GM19035 (cell line): ENCODE measurements at regions not wholly inside any gene's neighbourhood (a gene's known extent, or its start where the extent isn't known, plus 50 kb on each side); places are given as distances from the start of the nearest gene placed in this dataset.

ENCODE experiments used
- ATAC-seq: cut with Tn5 transposase; IDR thresholded peaks from one replicate; pipeline ENCODE4 v1.9.1; 2021; ENCODE audit not compliant: unreplicated experiment

DNA sequence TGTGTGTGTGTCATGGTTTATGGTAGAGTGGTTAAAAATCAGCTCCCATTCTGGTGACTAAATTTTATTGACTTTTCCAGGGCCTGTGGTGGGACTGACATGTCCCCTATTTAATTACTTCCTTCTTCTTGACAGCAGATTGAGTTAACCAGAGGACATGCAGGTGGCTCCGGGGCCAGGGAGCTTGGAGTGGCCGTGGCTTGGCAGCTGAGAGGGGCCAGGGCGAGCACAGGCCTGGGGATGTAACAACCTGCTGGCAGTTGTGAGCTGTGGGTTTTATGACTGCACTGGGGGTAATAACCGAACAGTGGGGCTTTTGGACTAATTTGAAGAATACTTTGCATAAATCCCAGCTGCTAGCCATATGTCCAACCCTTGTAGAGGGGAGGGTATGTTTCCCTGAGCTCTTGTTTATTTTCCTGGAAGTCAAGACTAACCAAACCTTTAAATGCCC is 186.0 kb downstream of the MID1IP1 start:
- no peak for ATAC-seq

DNA sequence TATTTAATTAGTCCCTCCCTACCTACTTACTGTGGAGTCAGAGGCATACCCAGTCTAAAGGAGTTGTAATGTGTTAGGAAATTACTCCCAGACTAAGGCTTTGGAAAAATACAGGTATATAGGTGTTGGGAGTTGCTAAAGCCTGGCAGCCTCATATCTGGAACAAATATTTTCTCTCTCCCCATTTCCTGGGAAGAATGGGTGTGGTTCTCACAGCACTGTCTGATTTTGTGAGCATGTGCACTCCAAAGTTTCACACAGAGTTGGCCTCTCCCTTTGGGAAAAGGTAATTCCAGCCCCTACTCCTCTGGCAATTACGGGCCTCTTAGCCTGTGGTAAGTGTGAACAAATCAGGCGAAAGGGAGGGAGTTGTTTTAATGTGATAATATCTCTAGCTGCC is 187.0 kb downstream of the MID1IP1 start:
- no peak for ATAC-seq

GRCh38 chrX:38989076-38989475 is 187.8 kb downstream of the MID1IP1 start:
- no peak for ATAC-seq

DNA sequence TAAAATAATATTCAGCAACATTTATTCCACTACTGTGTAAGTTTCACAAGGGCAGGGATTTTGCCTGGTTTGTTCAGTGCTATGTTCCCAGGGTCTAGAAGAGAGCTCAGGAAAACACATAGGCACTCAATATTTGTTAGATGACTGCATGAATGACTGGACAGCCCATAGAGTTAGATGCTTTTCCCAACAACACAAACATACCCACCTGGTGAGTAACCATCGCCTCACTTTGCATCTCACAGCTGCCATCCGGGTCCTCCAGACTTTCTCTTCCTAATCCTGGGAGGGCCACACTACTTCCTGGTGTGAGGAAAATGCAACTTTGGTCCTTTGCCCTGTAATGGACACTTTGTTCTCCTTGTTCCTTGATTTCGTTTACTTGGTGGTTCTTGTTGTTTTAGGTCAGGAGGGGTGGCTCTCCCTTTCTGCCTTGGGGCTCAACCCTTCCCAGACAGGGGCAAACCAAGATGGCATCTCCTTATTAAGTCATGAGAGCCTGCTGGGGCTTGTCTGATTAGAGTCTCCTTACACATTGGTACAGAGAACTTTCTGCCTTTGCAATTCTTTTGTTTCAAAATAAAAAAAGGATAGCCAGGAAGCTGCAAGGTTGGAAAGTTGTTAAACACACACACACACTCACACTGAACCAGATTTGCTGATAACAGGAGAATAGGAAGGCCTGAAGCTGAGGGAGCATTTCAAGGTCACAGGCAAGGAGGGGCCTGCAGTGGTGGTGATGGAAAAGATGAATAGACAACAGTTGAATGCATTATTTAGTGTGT is 190.6 kb downstream of the MID1IP1 start:
- no peak for ATAC-seq

DNA sequence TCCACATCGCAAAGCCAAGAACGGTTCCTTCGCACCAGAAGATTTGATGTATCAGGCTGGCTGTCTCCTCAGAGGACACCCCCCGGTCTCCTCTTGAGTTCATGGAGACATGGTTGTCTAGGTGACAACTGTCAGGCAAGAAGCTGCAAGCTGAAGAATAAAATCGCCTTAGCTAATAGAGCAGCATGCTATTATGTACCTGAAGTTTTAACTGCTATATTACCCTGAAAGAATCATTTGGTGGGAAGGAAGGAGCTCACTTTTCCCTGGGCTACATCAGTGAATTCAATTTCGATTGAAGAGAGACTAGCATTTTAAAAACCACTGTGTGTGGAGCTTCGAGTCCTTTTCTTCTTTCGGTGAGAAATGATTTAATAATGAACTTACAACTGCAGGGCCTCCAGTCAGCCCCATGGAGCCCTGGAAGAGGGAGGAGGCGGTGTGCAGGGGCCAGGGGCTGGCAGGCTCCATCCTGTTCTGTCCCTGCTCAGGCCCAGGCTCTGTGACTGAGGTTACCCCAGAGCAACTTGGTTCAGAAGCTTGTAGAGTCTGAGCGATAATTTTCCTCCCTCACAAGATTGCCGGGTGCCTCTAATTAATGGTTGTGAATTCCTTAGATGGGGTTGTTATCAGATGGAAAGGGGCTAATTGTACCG is 191.3 kb downstream of the MID1IP1 start:
- ATAC-seq: no peak

DNA sequence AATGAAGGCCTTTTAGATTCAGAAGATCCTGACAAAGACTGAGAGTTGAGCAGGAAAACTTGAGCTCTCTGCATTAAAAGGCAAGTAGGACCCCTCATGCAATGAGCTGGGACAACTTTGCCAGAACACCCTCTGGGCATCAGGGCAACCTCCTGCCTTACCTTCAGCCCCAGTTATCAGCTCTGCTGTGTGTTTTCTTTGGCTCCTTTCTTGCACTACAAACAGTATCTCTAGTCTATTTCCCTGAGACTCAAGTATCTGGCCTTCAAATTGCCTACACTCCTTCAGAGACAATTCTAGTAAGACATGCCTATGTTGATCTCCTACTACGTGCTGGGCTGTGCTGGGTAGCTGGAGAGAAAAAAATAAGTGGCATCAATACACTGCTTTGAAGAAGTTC is 192.2 kb downstream of the MID1IP1 start:
- ATAC-seq: no peak

DNA sequence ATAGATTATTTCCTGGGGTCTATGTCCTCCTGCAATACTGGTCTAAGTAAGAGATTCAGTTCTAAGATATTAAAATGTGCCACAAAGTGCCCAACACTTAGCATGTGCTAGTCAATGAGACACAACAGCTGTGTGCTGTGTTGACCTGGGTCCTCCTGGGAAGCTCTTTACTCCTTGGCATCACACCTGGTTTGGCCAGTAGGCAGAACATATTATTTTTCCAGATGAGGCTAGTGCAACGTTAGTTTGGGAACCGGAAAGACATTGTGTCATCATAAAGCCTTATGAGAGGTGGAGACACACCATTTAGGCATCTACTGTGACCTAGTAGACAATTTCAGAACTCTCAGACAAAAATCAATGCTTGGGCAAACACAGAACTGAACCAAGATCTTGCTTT is 197.8 kb downstream of the MID1IP1 start:
- ATAC-seq: no peak

GRCh38 chrX:38999967-39000745 is 198.9 kb downstream of the MID1IP1 start:
- ATAC-seq: no peak

- no peak for ATAC-seq
Observed at GRCh38 chrX:39000802-39001201, 199.5 kb downstream of the MID1IP1 start.

- ATAC-seq: no peak
Observed at GRCh38 chrX:39002466-39002865, 201.2 kb downstream of the MID1IP1 start.

DNA sequence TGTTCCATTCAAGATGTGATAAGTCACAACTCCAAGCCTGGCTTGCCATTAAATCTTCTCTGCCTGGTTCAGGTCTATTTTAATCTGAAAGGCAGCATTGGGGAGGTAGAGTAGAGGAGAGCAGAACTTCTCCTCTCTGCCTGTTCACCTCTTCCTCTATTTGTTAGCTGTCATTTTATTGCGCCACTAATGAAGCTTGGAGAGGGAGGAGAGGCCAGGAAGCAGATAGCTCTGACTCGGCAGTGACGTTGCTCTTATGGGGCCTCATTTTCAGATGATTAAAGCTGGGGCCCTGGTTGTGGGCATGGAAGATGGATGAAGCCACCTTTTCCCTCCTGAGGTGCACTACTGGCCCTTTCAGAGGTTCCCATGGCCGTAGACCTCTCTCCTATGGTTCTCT is 207.3 kb downstream of the MID1IP1 start:
- no peak for ATAC-seq

DNA sequence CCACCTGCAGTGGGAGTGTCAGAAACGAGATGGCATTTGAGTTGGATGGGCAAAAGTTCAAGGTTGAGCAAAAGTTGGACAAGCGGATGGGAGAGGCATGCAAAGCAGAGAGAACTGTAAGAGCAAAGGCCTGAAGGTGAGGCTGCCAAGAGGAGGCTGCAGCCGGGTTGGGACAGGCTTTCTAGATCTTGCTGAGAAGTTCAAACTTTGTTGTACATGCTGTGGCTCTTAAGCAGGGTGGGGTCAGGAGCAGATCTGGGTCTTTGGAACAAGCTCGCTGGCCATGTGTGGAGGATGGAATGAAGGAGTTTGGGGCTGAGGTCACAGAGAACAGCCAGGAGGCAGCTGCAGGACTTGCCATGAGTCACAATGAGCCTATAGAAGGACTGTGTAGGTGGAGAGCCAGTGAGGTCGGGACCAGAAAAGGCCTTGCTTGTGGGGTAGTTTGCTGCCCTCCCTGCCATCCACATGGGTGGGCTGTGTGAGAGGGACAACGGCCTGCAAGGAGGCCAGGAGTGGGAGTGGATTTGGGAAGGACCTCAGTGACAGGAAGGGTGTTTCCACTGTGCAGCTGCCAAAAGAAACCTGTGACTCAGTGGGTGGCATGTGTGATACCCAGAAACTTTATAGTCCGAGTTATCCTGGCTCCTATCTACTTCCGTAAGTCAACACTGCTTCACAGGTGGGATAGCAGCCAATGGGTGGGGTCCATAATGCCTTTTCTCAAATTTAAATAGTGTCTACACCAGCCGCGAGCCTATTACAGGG is 210.4 kb downstream of the MID1IP1 start:
- no peak for ATAC-seq

DNA sequence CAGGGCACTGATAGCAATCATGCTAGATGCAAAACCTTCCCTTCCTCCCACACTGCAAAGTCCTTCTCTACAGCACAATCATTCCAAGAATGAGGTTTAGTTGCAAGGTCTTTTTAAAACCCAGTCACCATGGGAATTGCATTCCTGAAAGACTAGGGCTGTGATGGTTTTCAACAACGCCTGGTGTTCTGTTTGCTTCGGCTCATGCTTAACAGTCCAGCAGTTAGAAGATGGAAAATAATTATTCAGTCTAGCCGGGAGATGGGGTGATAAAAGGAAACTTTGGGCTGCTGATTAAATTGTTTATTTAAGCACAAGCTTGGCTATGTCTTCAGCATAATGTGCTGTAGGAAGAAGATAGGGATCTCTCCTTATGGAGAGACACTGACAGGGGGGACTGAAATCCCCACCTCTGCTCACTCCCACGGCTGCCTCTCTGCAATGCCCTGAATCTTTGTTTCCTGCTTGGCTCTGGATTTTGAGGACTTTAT is 211.4 kb downstream of the MID1IP1 start:
- ATAC-seq: no peak

DNA sequence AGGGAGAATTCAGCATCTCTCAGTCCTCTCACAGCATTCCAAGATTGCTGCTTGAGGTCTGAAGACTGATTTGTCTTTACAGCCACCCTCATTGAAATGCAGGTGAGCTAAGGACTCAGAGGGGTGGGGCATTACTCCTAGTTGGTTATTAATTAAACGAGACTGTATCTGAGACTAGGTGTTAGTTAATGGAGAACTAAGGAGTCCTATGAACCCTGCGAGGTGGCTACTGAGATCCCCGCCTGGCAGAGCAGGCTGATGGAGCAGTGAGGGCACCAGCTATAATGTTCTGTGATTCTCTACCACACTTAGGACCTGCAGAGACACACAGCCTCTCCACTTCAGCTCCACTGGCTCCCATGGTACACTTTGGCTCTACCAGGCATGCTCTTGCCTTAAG is 215.3 kb downstream of the MID1IP1 start:
- ATAC-seq: no peak

DNA sequence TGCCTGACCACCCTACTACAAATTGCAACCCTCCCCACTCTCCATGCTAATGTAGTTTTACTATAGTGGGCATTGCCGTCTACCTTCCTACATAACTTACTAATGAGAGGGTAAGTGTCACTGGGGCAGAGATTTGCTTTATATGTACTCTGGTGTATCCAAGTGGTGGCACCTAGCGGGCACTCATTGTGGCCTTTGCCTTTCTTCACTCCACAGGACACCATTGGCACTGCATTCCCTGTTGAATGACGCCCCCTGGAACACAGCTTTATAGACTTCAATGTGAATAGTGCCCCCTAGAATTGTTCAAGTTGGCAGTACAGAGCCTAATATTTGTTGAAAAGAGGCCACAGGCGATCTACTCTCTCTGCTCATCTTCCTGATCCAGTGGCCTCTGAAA is 215.8 kb downstream of the MID1IP1 start:
- no peak for ATAC-seq

GRCh38 chrX:39017716-39018115 is 216.5 kb downstream of the MID1IP1 start:
- ATAC-seq: no peak

- no peak for ATAC-seq
Observed at GRCh38 chrX:39018541-39018940, 217.3 kb downstream of the MID1IP1 start.

- no peak for ATAC-seq
Observed at GRCh38 chrX:39019056-39019455, 217.8 kb downstream of the MID1IP1 start.

DNA sequence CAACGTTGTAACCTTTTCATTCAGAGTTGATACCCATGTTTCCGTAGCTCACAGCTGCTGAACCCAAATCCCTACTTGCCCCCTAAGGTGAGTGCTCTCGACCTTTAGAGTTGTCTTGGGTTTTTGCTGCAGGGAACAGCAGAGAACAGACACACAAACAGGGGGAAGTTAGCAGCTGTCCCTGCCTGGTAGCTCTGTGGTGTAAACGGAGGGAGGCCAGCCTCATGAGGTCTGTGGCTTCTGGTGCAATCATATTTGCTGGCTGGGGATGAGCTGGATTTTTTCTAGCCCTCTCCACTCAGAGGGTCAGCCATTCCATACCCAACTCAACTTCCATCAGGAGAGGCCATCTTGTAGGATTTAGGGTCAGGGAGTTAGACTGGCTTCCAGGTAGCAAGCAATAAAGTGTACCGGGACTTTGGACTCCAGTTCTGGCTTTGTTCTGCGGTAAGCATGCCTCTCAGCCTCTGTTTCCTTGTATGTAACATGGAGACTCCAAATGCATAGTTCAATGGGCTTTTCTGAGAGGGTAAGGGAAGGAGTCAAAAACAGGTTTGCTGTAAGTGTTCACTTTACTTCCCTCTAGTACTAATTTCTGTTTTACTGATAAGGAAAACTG is 218.9 kb downstream of the MID1IP1 start:
- no peak for ATAC-seq

DNA sequence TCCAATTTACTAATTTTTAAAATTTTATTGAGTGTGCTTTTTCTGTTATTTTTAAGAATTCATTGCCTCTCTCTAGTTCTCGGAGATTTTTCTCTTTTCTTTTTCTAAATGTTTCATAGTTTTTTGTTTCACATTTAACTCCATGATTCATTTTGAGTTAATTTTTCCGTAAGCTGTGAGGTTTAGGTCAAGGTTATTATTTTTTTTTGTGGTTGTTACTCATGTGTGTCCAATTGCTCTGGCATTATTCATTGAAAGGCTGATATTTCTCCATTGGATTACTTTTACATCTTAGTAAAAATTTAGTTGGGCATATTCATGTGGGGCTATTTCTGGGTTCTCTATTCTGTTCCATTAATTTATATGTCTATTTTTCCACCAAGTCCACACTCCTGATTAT is 220.8 kb downstream of the MID1IP1 start:
- no peak for ATAC-seq
